Peyer's patch (tissue), 4 donors: ENCODE measurements at regions not wholly inside any gene's neighbourhood (a gene's known extent, or its start where the extent isn't known, plus 50 kb on each side); places are given as distances from the start of the nearest gene placed in this dataset.
A peak's percentile ranks its signal among the peaks of the same experiment; 100 is the strongest.

ENCODE experiments used
- DNase-seq, 3 donors: peaks; one replicate each; pipeline ENCODE4 v3.0.0-alpha.2; 2017 to 2019
- H3K27ac ChIP-seq, 4 donors: fragments of 200-600 bp; sonication (generic); one replicate each; pipeline ENCODE4 v1.5.1; 2016 to 2019
- H3K27me3 ChIP-seq, 2 donors: fragments of 200-600 bp; sonication (generic); one replicate each; pipeline ENCODE4 v1.5.1; 2019
- H3K36me3 ChIP-seq, 3 donors: fragments of 200-600 bp; sonication (generic); one replicate each; pipeline ENCODE4 v1.5.1; 2016 to 2019
- H3K4me1 ChIP-seq, 4 donors: fragments of 200-600 bp; sonication (generic); one replicate each; pipeline ENCODE4 v1.5.1; 2016 to 2019
- H3K4me3 ChIP-seq, 4 donors: fragments of 200-600 bp; sonication (generic); 1 replicate in 3 of 4; 2 replicates in 1 of 4; pipeline ENCODE4 v1.5.1; 2016 to 2019; ENCODE audit warnings: mild to moderate bottlenecking in 1 of 4
- H3K9me3 ChIP-seq, 4 donors: fragments of 200-600 bp; sonication (generic); one replicate each; pipeline ENCODE4 v1.5.1; 2016 to 2019; ENCODE audit warnings: mild to moderate bottlenecking in 1 of 4
- CTCF ChIP-seq, 6 experiments: fragments of 450-650 bp in 4 of 6; fragments of 200-600 bp in 2 of 6; sonication (generic) in 1 of 6; IDR thresholded peaks; one replicate each; pipeline ENCODE4 v1.5.1; 2017 to 2019; ENCODE audit warnings: antibody characterized with exemption in 6 of 6, mild to moderate bottlenecking in 3 of 6, moderate library complexity in 1 of 6
- POLR2A ChIP-seq, 2 donors: fragments of 450-650 bp; IDR thresholded peaks; one replicate each; pipeline ENCODE4 v1.5.1; 2017; ENCODE audit warnings: antibody characterized with exemption in 2 of 2, mild to moderate bottlenecking in 2 of 2, moderate library complexity in 2 of 2

- no peak for DNase-seq
- Histone ChIP-seq H3K27me3 (no peaks in the 10 kb centered on the region), H3K4me3 (no peak overlapping the region), H3K36me3 (no peaks in the 10 kb centered on the region), H3K4me1 (no peaks in the 10 kb centered on the region), H3K27ac (no peak overlapping the region), H3K9me3 (no peaks in the 10 kb centered on the region)
- TF ChIP-seq CTCF (IDR thresholded peaks at IDR 0.05): no peak
- no peak for TF ChIP-seq POLR2A (IDR thresholded peaks at IDR 0.05)
These were observed 94.2 kb upstream of the GPR26 start for GRCh38 chr10:123571978-123572377.

GRCh38 chr10:123573236-123574108 lies 92.7 kb upstream of the GPR26 start:
- H3K27ac ChIP-seq: no peak overlapping the region
- no peaks in the 10 kb centered on the region for H3K4me1 ChIP-seq
- TF ChIP-seq CTCF (IDR thresholded peaks at IDR 0.05) (peak in 4 of 6 experiments; percentile 31 to 43 (median 39)), POLR2A (IDR thresholded peaks at IDR 0.05) (no peak)
- no peak overlapping the region for H3K4me3 ChIP-seq
- no peaks in the 10 kb centered on the region for H3K9me3 ChIP-seq
- no peaks in the 10 kb centered on the region for H3K36me3 ChIP-seq
- H3K27me3 ChIP-seq: no peaks in the 10 kb centered on the region
- peak; percentile 32 to 68 (median 65) for DNase-seq

GRCh38 chr10:123574109-123574698 lies 92.0 kb upstream of the GPR26 start:
- Histone ChIP-seq H3K4me3 (no peak overlapping the region), H3K9me3 (no peaks in the 10 kb centered on the region), H3K27me3 (no peaks in the 10 kb centered on the region), H3K4me1 (no peaks in the 10 kb centered on the region), H3K27ac (no peak overlapping the region), H3K36me3 (no peaks in the 10 kb centered on the region)
- DNase-seq: peak in 1 of 3 donors; percentile 17
- TF ChIP-seq CTCF (IDR thresholded peaks at IDR 0.05) (no peak), POLR2A (IDR thresholded peaks at IDR 0.05) (no peak)

- no peak for TF ChIP-seq POLR2A (IDR thresholded peaks at IDR 0.05)
- no peak for TF ChIP-seq CTCF (IDR thresholded peaks at IDR 0.05)
- H3K36me3 ChIP-seq: no peaks in the 10 kb centered on the region
- no peak for DNase-seq
- H3K4me3 ChIP-seq: no peak overlapping the region
- no peaks in the 10 kb centered on the region for H3K4me1 ChIP-seq
- H3K9me3 ChIP-seq: no peaks in the 10 kb centered on the region
- no peak overlapping the region for H3K27ac ChIP-seq
- H3K27me3 ChIP-seq: no peaks in the 10 kb centered on the region
These were observed 91.0 kb upstream of the GPR26 start for GRCh38 chr10:123575105-123575504.

GRCh38 chr10:123576706-123577105 lies 89.4 kb upstream of the GPR26 start:
- no peaks in the 10 kb centered on the region for H3K9me3 ChIP-seq
- peak in 1 of 3 donors; percentile 13 for DNase-seq
- H3K27me3 ChIP-seq: no peaks in the 10 kb centered on the region
- no peak for TF ChIP-seq CTCF (IDR thresholded peaks at IDR 0.05)
- TF ChIP-seq POLR2A (IDR thresholded peaks at IDR 0.05): no peak
- no peaks in the 10 kb centered on the region for H3K36me3 ChIP-seq
- no peaks in the 10 kb centered on the region for H3K4me1 ChIP-seq
- H3K27ac ChIP-seq: no peak overlapping the region
- H3K4me3 ChIP-seq: no peak overlapping the region
